Transverse colon (tissue), 4 donors: ENCODE measurements at regions not wholly inside any gene's neighbourhood (a gene's known extent, or its start where the extent isn't known, plus 50 kb on each side); places are given as distances from the start of the nearest gene placed in this dataset.

ENCODE experiments used
- DNase-seq: peaks from one replicate; pipeline ENCODE4 v3.0.0-alpha.2; 2019
- H3K27ac ChIP-seq, 4 donors: fragments of 200-600 bp; sonication (generic); 2 replicates each; pipeline ENCODE4 v1.5.1; 2016 to 2018; ENCODE audit warnings: inconsistent platforms in 4 of 4
- H3K27me3 ChIP-seq: fragments of 200-600 bp; sonication (generic); 2 replicates; pipeline ENCODE4 v1.5.1; 2017; ENCODE audit warnings: inconsistent platforms
- H3K36me3 ChIP-seq, 4 donors: fragments of 200-600 bp; sonication (generic); 2 replicates each; pipeline ENCODE4 v1.5.1; 2017 to 2019; ENCODE audit warnings: inconsistent platforms in 4 of 4
- H3K4me1 ChIP-seq, 4 donors: fragments of 200-600 bp; sonication (generic); 2 replicates each; pipeline ENCODE4 v1.5.1; 2017 to 2020; ENCODE audit warnings: inconsistent platforms in 4 of 4
- H3K4me3 ChIP-seq, 4 donors: fragments of 200-600 bp; sonication (generic); 1 replicate in 1 of 4; 2 replicates in 3 of 4; pipeline versions ENCODE4 v1.5.1 to v1.6.1; 2017 to 2019; ENCODE audit warnings: inconsistent platforms in 4 of 4
- H3K9me3 ChIP-seq, 2 donors: fragments of 200-600 bp; sonication (generic); 2 replicates each; pipeline ENCODE4 v1.5.1; 2017 to 2019; ENCODE audit warnings: inconsistent platforms in 2 of 2
- CTCF ChIP-seq, 5 experiments: fragments of 200-600 bp in 3 of 5; fragments of 450-650 bp in 2 of 5; sonication (generic) in 3 of 5; IDR thresholded peaks; 1 replicate in 2 of 5; 2 replicates in 3 of 5; pipeline ENCODE4 v1.5.1; 2016 to 2017; ENCODE audit warnings: antibody characterized with exemption in 5 of 5, inconsistent platforms in 3 of 5, mild to moderate bottlenecking in 2 of 5, moderate library complexity in 1 of 5
- EP300 ChIP-seq: sonication (generic); formaldehyde crosslinking; IDR thresholded peaks from one replicate; pipeline ENCODE4 v1.6.1; 2017; ENCODE audit warnings: antibody characterized with exemption, low read depth
- POLR2A ChIP-seq: fragments of 450-650 bp; IDR thresholded peaks from one replicate; pipeline ENCODE4 v1.6.1; 2016; ENCODE audit warnings: antibody characterized with exemption, mild to moderate bottlenecking, moderate library complexity
- POLR2AphosphoS5 ChIP-seq, 3 donors: sonication (generic); formaldehyde crosslinking; IDR thresholded peaks; one replicate each; pipeline ENCODE4 v1.6.1; 2016; ENCODE audit warnings: antibody characterized with exemption in 3 of 3
- WGBS, 2 donors: methylation state at CpG; one replicate each; pipeline ENCODE4 v1.1.5; 2018; ENCODE audit warnings: low coverage in 1 of 2; 5-methylcytosine and 5-hydroxymethylcytosine counted together
- in situ Hi-C, 4 donors: fragments of 200-750 bp; cut with MboI; loops; one replicate each; pipeline versions ENCODE4 v1.15.0 to v1.15.1; 2017; ENCODE audit warnings: low sequenced_read_pairs in 3 of 4, low pct_ligation_motif_present in 1 of 4, low pct_unique_long_range_greater_than_20kb in 1 of 4
- intact Hi-C: fragments of 100-400 bp; cut with DNase I; formaldehyde crosslinking; loops from one replicate; pipeline ENCODE4 v1.15.1; 2023; ENCODE audit warnings: low total_unique reads

GRCh38 chr3:153600896-153601295, 438.9 kb downstream of the RAP2B start:
- Histone ChIP-seq H3K4me3 (no peak overlapping the region), H3K27ac (no peak overlapping the region), H3K9me3 (no peaks in the 10 kb centered on the region), H3K4me1 (peaks cover 0 to 8% (median 0%) of the 10 kb centered on the region in 4 donors), H3K27me3 (no peaks in the 10 kb centered on the region), H3K36me3 (no peaks in the 10 kb centered on the region)
- DNase-seq, result no peak
- TF ChIP-seq CTCF (IDR thresholded peaks at IDR 0.05) (no peak), EP300 (no peak), POLR2AphosphoS5 (IDR thresholded peaks at IDR 0.05) (no peak)
- intact Hi-C loops (no loop called here), in situ Hi-C loops (loop anchor here in 2 of 4 donors (25.0 kb wide), 1 partner anchor 564 kb away; no protein-coding TSS in a partner anchor)
- 68 to 69% methylated on average over 2 of the region's 2 CpGs for WGBS, 2 donors

- no peak overlapping the region for H3K27ac ChIP-seq
- TF ChIP-seq POLR2AphosphoS5 (IDR thresholded peaks at IDR 0.05) (no peak), EP300 (no peak), POLR2A (no peak), CTCF (IDR thresholded peaks at IDR 0.05) (no peak)
- DNase-seq, result no peak
- in situ Hi-C loops (loop anchor here in 2 of 4 donors (25.0 kb wide), 1 partner anchor 564 kb away; no protein-coding TSS in a partner anchor), intact Hi-C loops (no loop called here)
- H3K36me3 ChIP-seq, result no peaks in the 10 kb centered on the region
- H3K4me3 ChIP-seq, result no peak overlapping the region
- 83 to 86% methylated on average over 1 of the region's 1 CpG for WGBS, 2 donors
- H3K9me3 ChIP-seq, result no peaks in the 10 kb centered on the region
- H3K4me1 ChIP-seq, result peaks cover 0 to 8% (median 0%) of the 10 kb centered on the region in 4 donors
- no peaks in the 10 kb centered on the region for H3K27me3 ChIP-seq
Observed at GRCh38 chr3:153601374-153601853, 439.4 kb downstream of the RAP2B start.

GRCh38 chr3:153602801-153603200, 440.8 kb downstream of the RAP2B start:
- in situ Hi-C loops (loop anchor here in 2 of 4 donors (25.0 kb wide), 1 partner anchor 566 kb away; no protein-coding TSS in a partner anchor), intact Hi-C loops (no loop called here)
- WGBS, 2 donors, result 80 to 96% methylated on average over 1 of the region's 1 CpG
- H3K27ac ChIP-seq, result no peak overlapping the region
- H3K4me1 ChIP-seq, result peaks cover 0 to 8% (median 0%) of the 10 kb centered on the region in 4 donors
- no peaks in the 10 kb centered on the region for H3K9me3 ChIP-seq
- no peak for TF ChIP-seq POLR2AphosphoS5 (IDR thresholded peaks at IDR 0.05)
- TF ChIP-seq CTCF (IDR thresholded peaks at IDR 0.05), result no peak
- no peak for TF ChIP-seq POLR2A
- TF ChIP-seq EP300, result no peak
- no peak for DNase-seq
- no peaks in the 10 kb centered on the region for H3K27me3 ChIP-seq
- no peaks in the 10 kb centered on the region for H3K36me3 ChIP-seq
- H3K4me3 ChIP-seq, result no peak overlapping the region

- intact Hi-C loops (no loop called here), in situ Hi-C loops (loop anchor here in 2 of 4 donors (25.0 kb wide), 1 partner anchor 577 kb away; no protein-coding TSS in a partner anchor)
- no peaks in the 10 kb centered on the region for H3K36me3 ChIP-seq
- H3K27me3 ChIP-seq, result no peaks in the 10 kb centered on the region
- DNase-seq, result no peak
- H3K4me1 ChIP-seq, result no peaks in the 10 kb centered on the region
- H3K27ac ChIP-seq, result no peak overlapping the region
- no peak overlapping the region for H3K4me3 ChIP-seq
- WGBS, 2 donors, result 58 to 86% methylated on average over 1 of the region's 1 CpG
- TF ChIP-seq POLR2AphosphoS5 (IDR thresholded peaks at IDR 0.05) (no peak), CTCF (IDR thresholded peaks at IDR 0.05) (no peak)
- H3K9me3 ChIP-seq, result no peaks in the 10 kb centered on the region
Observed at GRCh38 chr3:153614140-153614539, 452.1 kb downstream of the RAP2B start.
